HG02623 (cell line): ENCODE measurements at regions not wholly inside any gene's neighbourhood (a gene's known extent, or its start where the extent isn't known, plus 50 kb on each side); places are given as distances from the start of the nearest gene placed in this dataset.
A peak's percentile ranks its signal among the peaks of the same experiment; 100 is the strongest.

Experiments used
- ATAC-seq: cut with Tn5 transposase; IDR thresholded peaks from one replicate; pipeline ENCODE4 v1.9.1; 2021; ENCODE audit warnings: moderate library complexity; ENCODE audit not compliant: unreplicated experiment

- ATAC-seq: no peak
These were observed 153.0 kb upstream of the SLC24A2 start for GRCh38 chr9:19941874-19942273.

- ATAC-seq: no peak
These were observed 152.1 kb upstream of the SLC24A2 start for GRCh38 chr9:19940811-19941535.

- ATAC-seq: no peak
These were observed 151.0 kb upstream of the SLC24A2 start for GRCh38 chr9:19939734-19940278.

GRCh38 chr9:19938990-19939733, 150.3 kb upstream of the SLC24A2 start:
- ATAC-seq: no peak

- ATAC-seq: no peak
These were observed 148.3 kb upstream of the SLC24A2 start for GRCh38 chr9:19937121-19937520.

- no peak for ATAC-seq
These were observed 147.8 kb upstream of the SLC24A2 start for GRCh38 chr9:19936598-19936997.

- no peak for ATAC-seq
These were observed 146.6 kb upstream of the SLC24A2 start for GRCh38 chr9:19935422-19935821.

- no peak for ATAC-seq
These were observed 145.5 kb upstream of the SLC24A2 start for GRCh38 chr9:19934301-19934871.

- ATAC-seq: no peak
These were observed 142.5 kb upstream of the SLC24A2 start for GRCh38 chr9:19931098-19931890.

GRCh38 chr9:19927560-19927959, 138.7 kb upstream of the SLC24A2 start:
- no peak for ATAC-seq

- no peak for ATAC-seq
These were observed 137.9 kb upstream of the SLC24A2 start for GRCh38 chr9:19926774-19927173.

- peak; percentile 92 for ATAC-seq
These were observed 137.1 kb upstream of the SLC24A2 start for GRCh38 chr9:19925674-19926503.

- ATAC-seq: no peak
These were observed 135.2 kb upstream of the SLC24A2 start for GRCh38 chr9:19924080-19924479.

GRCh38 chr9:19922476-19923118, 133.8 kb upstream of the SLC24A2 start:
- no peak for ATAC-seq

- ATAC-seq: no peak
These were observed 131.6 kb upstream of the SLC24A2 start for GRCh38 chr9:19920401-19920800.

- ATAC-seq: no peak
These were observed 129.8 kb upstream of the SLC24A2 start for GRCh38 chr9:19918630-19919029.

- no peak for ATAC-seq
These were observed 125.2 kb upstream of the SLC24A2 start for GRCh38 chr9:19914044-19914443.

- ATAC-seq: no peak
These were observed 124.3 kb upstream of the SLC24A2 start for GRCh38 chr9:19913151-19913550.

- no peak for ATAC-seq
These were observed 114.2 kb upstream of the SLC24A2 start for GRCh38 chr9:19903076-19903475.

- ATAC-seq: no peak
These were observed 112.7 kb upstream of the SLC24A2 start for GRCh38 chr9:19901586-19901985.
